Effector CD8-positive, alpha-beta T cell (primary cell): ENCODE measurements at regions not wholly inside any gene's neighbourhood (a gene's known extent, or its start where the extent isn't known, plus 50 kb on each side); places are given as distances from the start of the nearest gene placed in this dataset.
"Not testable (repeated sequence)": the region's sequence is repeated elsewhere in the genome, so short reads cannot be mapped to it uniquely, and the experiment has no call there.

ENCODE experiments used
- DNase-seq: peaks from one replicate; lab custom pipeline; 2025; lab: John Stamatoyannopoulos, UW

GRCh38 chr9:105022545-105022944, 94.6 kb upstream of the ABCA1 start:
- DNase-seq: not testable (repeated sequence)

DNA sequence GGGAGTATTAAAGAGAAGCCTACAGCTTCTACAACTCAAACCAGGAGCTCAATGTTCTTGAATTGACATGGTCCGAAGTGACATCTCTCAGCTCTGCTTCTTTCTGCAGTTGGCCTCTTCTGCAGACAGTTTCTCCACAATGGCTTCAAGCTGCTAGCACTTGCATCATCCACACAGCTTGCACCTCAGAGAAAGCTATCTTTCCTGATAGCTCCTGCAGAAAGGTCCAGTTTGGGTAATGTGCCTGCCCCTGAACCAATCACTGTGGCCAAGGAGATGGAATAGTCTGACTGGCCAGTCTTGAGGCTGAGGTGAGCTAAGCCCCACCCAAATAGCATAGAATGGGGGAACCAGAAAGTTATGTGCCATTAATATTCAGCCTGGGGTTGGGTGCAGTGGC, 95.8 kb upstream of the ABCA1 start:
- DNase-seq: no peak

DNA sequence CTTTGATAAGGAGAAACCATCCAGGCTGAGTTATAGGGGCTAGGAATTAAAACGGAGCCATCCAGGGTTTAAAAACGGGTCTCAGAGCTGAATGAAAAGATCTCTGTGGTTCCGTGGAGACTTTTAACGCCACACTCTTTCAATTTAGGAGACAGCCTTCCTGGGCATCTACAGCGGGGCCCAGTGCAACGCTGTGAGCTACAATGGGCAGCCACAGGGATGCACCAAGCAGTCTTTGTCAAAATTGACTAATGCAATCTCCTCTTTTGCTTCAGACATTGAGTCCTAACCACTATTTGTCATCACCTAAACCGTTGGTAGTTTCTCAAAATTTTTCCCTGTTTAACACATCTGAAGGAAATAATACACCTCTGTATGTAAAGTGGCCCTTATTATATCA, 96.6 kb upstream of the ABCA1 start:
- no peak for DNase-seq

DNA sequence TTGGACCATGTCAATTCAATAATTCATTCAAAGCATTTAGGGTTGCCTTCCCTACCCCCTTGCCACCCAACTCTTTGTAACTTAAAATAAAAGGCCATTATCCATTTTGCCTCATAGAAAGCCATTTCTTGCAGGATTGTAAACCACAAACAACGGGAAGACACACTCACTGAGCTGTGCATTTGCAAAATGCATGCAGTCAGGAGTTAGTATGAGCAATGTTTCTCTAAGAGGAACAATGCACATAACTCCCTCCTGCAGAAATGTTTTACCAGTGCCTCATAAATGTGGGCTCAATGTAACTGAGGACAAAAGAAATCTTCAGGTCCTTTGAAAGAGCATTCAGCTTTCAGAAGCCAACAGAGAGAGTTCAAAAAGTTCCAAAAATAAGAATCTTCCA, 98.5 kb upstream of the ABCA1 start:
- DNase-seq: no peak

DNA sequence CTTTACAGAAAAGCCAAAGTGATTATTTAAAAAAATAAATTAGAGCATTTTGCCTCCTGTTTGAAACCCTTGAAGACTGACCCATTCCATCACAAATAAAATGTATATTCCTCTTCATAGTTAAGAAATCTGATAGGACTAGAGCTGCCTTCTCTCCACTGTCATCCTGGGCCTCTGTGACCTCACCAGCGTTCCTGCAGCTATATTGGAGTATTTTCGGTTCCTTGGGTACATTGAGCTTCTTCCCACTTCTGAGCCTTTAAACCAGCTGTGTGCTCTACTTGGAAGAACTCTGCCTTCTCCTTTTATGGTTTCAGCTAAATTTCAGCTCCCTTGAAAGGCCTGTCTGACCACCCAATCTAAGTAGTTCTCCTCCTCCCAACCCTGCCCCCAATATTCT, 99.1 kb upstream of the ABCA1 start:
- no peak for DNase-seq

DNA sequence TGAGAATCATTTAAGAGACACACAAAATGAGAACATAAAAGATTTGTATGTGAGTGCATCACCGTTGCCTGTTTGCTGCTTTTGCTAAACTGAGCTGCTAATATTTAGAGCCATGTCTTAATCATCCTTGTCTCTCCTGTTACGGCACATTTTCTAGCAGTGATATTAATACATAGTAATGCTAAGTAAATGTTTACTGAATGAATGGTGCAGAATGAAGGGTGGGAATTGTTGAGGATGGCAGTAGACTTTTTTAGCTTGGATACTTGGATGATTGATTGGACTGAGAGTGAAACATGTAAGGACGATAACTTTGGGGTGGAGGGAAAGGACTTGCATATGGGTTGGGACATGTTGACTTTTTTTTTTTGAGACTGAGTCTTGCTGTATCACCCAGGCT, 102.3 kb upstream of the ABCA1 start:
- DNase-seq: no peak

GRCh38 chr9:105037139-105037538, 109.2 kb upstream of the ABCA1 start:
- DNase-seq: no peak

- DNase-seq: no peak
These were observed 110.1 kb upstream of the ABCA1 start for GRCh38 chr9:105038051-105038450.

DNA sequence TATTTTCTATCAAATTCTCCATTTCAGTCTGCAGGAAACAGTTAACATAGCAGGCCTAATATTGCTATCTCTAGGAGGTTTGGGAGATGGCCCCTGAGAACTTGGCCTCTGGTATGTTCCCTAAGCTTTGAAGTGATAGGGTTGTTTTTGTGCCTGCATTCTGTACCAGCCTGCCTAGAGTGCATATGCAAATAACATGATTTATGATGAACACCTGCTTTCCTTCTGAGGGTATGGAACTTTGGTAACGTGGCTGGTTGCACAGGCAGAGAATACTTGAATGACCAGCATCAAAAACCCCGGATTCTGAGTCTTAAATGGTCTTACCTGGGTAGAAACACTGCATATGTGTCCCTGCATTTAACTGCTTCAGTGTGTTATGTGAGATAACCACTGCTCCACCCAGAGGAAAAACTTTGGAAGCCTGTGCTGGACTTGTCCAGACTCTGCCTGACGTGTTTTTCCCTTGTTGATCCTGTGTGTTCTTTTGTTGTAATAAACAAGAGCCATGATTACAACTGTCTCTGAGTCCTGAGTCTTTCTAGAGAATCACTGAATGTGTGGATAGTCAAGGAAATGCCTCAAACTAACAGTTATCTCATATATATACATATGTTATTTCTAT, 111.3 kb upstream of the ABCA1 start:
- DNase-seq: no peak

DNA sequence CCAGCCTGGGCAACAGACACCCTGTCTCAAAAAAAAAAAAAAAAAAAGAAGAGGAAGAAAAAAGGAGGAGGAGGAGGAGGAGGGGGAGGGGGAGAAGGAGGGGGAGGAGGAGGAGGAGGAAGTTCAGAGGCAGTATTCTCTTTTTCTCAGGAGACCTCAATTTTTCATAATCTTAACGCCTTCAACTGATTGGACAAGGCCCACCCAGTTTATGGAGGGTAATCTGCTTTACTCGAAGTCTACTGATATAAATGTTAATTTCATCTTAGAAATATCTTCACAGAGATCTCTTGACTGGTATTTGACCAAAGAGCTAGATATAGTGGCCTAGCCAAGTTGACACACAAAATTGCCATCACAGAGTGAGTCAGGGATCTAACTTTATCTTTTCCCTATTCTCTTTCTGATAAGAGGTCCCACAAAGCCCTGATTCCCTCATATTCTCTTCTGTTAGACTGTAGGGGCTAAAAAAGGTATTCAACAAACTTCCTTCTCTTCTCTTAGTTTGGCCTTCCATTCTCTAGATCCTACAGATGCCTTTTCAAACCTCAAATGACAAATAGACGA, 115.5 kb upstream of the ABCA1 start:
- DNase-seq: no peak

- no peak for DNase-seq
These were observed 116.6 kb upstream of the ABCA1 start for GRCh38 chr9:105044518-105044917.

- no peak for DNase-seq
These were observed 119.2 kb upstream of the ABCA1 start for GRCh38 chr9:105046907-105047741.

GRCh38 chr9:105047742-105048041, 119.7 kb upstream of the ABCA1 start:
- no peak for DNase-seq

DNA sequence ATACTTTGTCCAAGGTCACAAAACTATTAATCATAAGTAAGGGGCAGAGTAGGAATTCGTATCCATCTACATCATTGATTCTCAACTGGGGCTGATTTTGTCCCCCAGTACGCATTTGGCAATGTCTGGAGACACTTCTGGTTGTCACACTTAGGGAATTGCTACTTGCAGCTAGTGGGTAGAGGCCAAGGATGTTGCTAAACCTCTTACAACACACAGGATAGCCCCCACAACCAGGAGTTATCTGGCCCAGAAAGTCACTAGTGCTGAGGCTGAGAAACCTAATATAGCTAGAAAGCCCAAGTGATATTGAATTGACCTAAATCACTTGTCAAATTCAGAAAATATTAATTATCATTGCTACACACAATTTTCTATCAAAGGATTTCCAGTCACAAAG, 120.4 kb upstream of the ABCA1 start:
- no peak for DNase-seq

GRCh38 chr9:105050296-105050695, 122.3 kb upstream of the ABCA1 start:
- DNase-seq: no peak

GRCh38 chr9:105051897-105052296, 123.9 kb upstream of the ABCA1 start:
- no peak for DNase-seq

DNA sequence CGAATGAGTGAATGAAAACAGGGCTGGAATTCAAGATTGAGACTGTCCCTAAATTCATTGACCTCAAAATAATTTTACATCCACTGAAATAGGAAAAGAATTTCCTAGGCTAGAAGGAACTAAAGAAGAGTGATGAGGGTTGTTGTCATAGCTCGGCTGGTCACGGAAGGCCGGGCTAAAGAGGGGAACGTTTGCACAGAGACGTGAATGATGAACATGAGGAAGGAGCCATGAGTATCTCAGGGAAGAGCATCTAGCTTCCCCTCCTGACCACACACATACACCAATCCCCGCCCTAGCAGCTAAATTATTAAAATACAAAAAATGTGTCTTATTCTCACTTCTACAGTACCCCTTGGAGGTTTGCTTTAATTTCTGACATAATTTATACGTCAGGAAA, 124.4 kb upstream of the ABCA1 start:
- no peak for DNase-seq

DNA sequence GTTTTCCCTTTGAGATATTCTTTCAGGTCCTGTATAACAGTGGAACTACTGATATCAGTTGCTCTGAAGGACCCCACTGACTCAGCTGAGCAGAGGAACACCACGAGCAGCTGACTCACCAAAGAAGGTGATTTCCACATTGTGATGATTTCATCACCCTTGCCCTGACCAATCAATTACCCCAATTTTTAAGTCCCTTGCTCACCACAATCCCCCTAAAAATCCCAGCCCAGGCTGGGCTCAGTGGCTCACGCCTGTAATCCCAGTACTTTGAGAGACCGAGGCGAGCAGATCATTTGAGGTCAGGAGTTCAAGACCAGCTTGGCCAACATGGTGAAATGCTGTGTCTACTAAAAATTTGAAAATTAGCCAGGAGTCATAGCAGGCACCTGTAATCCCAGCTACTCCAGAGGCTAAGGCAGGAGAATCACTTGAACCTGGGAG, 125.3 kb upstream of the ABCA1 start:
- no peak for DNase-seq

DNA sequence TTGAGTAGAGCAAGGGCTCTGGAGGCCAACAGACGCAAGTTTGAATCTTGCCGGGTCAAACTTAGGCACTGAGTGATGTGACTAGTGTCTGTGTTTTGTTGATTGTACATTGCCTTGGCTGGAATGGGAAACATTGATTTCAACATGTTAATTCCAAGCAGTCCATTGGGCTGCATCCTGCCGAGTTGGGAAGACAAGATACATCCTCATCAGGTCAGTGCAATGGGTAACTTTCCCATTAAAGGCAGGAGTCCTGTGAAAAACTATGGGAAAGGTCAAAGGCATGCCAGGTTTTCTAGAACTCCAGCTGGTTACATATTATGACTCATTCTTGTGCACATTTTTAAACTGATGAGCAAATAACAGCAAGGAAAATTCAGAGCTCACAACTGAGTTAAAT, 126.5 kb upstream of the ABCA1 start:
- no peak for DNase-seq

DNA sequence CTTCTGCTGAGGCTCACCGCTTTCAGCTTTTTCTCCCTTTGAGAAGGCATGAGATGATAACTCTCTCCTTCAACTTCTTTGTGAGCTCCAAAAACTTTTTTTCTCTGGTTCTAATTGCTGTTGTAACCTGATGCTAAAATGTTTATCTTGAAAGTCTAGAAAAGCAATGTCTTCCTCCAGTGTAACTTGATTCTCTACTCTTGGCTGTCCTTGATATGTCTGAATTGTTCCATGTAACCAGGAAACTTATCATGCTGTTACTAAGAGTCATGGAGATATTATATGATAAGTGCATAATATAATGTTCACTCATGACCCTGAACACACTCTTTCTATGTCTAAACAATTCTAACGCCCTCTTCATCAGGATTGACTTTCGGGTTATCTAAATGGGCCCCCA, 128.0 kb upstream of the ABCA1 start:
- DNase-seq: no peak

DNA sequence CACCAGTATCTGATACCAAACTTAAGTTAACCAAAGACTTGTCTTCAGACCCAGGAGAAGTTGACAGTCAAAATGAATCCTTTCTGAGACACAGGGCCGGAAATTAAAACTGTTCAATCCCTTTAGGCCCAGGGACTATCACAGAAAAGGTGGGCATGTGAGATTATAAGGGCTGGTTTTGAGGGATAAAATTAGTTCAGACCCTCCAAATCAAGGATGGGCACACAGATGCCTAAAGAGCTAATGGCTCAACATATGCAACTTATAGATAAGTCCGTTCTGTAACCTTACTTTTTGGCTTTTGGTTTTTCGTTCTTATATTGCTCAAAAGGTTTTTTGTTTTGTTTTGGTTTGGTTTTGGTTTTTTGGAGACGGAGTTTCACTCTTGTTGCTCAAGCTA, 129.6 kb upstream of the ABCA1 start:
- DNase-seq: no peak

DNA sequence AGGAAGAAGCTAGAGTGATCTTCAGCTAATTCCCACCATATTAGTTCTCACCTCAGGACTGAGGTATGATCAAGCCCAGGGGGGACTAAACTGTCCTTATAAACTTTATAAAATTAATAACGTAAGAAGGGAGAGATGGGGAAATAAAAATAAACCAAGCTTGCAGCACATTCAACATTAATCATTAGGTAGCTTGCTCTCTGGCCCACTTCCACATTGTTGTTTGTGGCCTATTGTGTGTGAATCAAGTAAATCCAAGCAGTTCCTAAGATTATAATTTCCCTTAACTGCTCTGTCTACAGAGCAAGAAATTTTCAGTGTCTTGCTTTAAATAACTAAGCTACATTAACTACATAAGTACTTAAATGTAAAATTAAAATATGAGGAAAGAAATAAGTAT, 131.3 kb upstream of the ABCA1 start:
- DNase-seq: no peak

- no peak for DNase-seq
These were observed 134.4 kb upstream of the ABCA1 start for GRCh38 chr9:105062222-105062855.
